Mammary epithelial cell (primary cell): ENCODE measurements at regions not wholly inside any gene's neighbourhood (a gene's known extent, or its start where the extent isn't known, plus 50 kb on each side); places are given as distances from the start of the nearest gene placed in this dataset.

ENCODE experiments used
- CTCF ChIP-seq, 2 donors: IDR thresholded peaks in 1 of 2; conservative IDR thresholded peaks in 1 of 2; 2 replicates each; pipeline ENCODE4 v1.5.1; 2011 to 2012; ENCODE audit warnings: inconsistent platforms in 2 of 2, low read length in 2 of 2, mild to moderate bottlenecking in 2 of 2, control low read depth in 1 of 2, low read depth in 1 of 2; ENCODE audit not compliant: insufficient read depth in 1 of 2; ENCODE audit errors: extremely low read depth in 1 of 2
- EZH2 ChIP-seq: IDR thresholded peaks from 2 replicates; pipeline ENCODE4 v1.6.1; 2012; ENCODE audit warnings: low read length, inconsistent platforms, borderline replicate concordance

- TF ChIP-seq CTCF (conservative IDR thresholded peaks at IDR 0.05 in 1 of 2, IDR thresholded peaks at IDR 0.05 in 1 of 2; ENCODE audit: extremely low read depth in 1 of 2, insufficient read depth in 1 of 2, low read depth in 1 of 2, low read length in 2 of 2) (no peak), EZH2 (no peak)
Observed at GRCh38 chr3:186466391-186466974, 77.7 kb downstream of the CRYGS start.
